DND-41 (cell line): ENCODE measurements at regions not wholly inside any gene's neighbourhood (a gene's known extent, or its start where the extent isn't known, plus 50 kb on each side); places are given as distances from the start of the nearest gene placed in this dataset.

ENCODE experiments used
- ATAC-seq: fragments of 200-7000 bp; cut with Tn5 transposase; 3 replicates; pipeline ENCODE4 v1.9.1; 2021; ENCODE audit warnings: low read depth; ENCODE audit not compliant: insufficient read depth
- DNase-seq: peaks from one replicate; pipeline ENCODE4 v3.0.0-alpha.2; 2020
- H2AFZ ChIP-seq: 2 replicates; pipeline ENCODE4 v1.6.0; 2012; ENCODE audit warnings: low read depth, low read length
- H3K27ac ChIP-seq: 2 replicates; pipeline ENCODE4 v1.5.1; 2012; ENCODE audit warnings: low read length, inconsistent platforms
- H3K27me3 ChIP-seq: fragments of 200-600 bp; sonication (generic); 2 replicates; pipeline ENCODE4 v1.6.0; 2012; ENCODE audit warnings: low read length, mild to moderate bottlenecking, inconsistent platforms; ENCODE audit not compliant: insufficient read depth, poor library complexity
- H3K36me3 ChIP-seq: 2 replicates; pipeline ENCODE4 v1.5.1; 2012; ENCODE audit warnings: low read length, inconsistent platforms; ENCODE audit not compliant: insufficient read depth
- H3K4me1 ChIP-seq: 2 replicates; pipeline ENCODE4 v1.5.1; 2012; ENCODE audit warnings: mild to moderate bottlenecking, low read length; ENCODE audit not compliant: insufficient read depth
- H3K4me2 ChIP-seq: 2 replicates; pipeline ENCODE4 v1.6.0; 2012; ENCODE audit warnings: mild to moderate bottlenecking, moderate library complexity, low read length, inconsistent platforms; ENCODE audit not compliant: insufficient read depth
- H3K4me3 ChIP-seq, 2 experiments: fragments of 200-600 bp in 1 of 2; shearing (Covaris generic) in 1 of 2; 2 replicates each; pipeline ENCODE4 v1.5.1; 2012 to 2016; ENCODE audit warnings: inconsistent platforms in 2 of 2, low read length in 2 of 2, mild to moderate bottlenecking in 2 of 2, low read depth in 1 of 2, moderate library complexity in 1 of 2
- H3K79me2 ChIP-seq: 2 replicates; pipeline ENCODE4 v1.6.0; 2012; ENCODE audit warnings: low read length, inconsistent platforms; ENCODE audit not compliant: insufficient read depth
- H3K9ac ChIP-seq: 2 replicates; pipeline ENCODE4 v1.6.0; 2012; ENCODE audit warnings: low read depth, mild to moderate bottlenecking, inconsistent platforms, low read length, moderate library complexity
- H3K9me3 ChIP-seq: 2 replicates; pipeline ENCODE4 v1.5.1; 2012; ENCODE audit warnings: low read length, moderate library complexity, mild to moderate bottlenecking, inconsistent platforms; ENCODE audit not compliant: insufficient read depth, severe bottlenecking
- H4K20me1 ChIP-seq: 2 replicates; pipeline ENCODE4 v1.6.0; 2012; ENCODE audit warnings: low read length; ENCODE audit not compliant: insufficient read depth
- EZH2 ChIP-seq: IDR thresholded peaks from 3 replicates; pipeline ENCODE4 v1.6.1; 2012; ENCODE audit warnings: borderline replicate concordance, low read depth, mild to moderate bottlenecking, moderate library complexity, low read length, inconsistent platforms; ENCODE audit not compliant: severe bottlenecking
- TF ChIP-seq, protein P1 (sequence below): IDR thresholded peaks from 2 replicates; pipeline ENCODE4 v1.5.1; 2012; ENCODE audit warnings: borderline replicate concordance, low read length, moderate library complexity, mild to moderate bottlenecking; ENCODE audit not compliant: poor library complexity, severe bottlenecking; ENCODE audit errors: extremely low read depth

DNA sequence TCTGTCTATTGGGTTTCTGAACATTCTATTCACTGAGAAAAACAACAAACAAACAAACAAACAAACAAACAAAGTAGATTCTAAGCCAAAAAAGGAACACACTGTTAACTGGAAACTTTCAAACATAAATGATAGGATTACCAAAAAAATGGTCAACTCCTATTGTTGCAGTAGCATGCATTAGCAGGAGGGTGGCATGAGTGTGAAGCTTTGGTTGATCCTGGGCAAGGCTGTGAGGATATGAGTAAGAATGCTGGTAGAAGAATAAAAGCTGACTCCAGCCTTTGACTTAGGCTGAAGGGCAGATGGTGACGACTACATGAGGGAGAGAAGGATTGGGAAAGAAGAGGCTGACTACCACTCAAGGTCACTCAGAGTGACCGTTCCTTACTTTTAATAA lies 810.3 kb downstream of the VGLL3 start:
- Histone ChIP-seq H3K27ac (no peak overlapping the region), H3K4me2 (no peak overlapping the region), H4K20me1 (no peaks in the 10 kb centered on the region), H3K4me1 (no peaks in the 10 kb centered on the region), H3K36me3 (no peaks in the 10 kb centered on the region), H3K4me3 (no peak overlapping the region), H3K27me3 (no peaks in the 10 kb centered on the region), H2AFZ (no peak overlapping the region), H3K9ac (no peak overlapping the region), H3K79me2 (no peaks in the 10 kb centered on the region), H3K9me3 (no peaks in the 10 kb centered on the region)
- DNase-seq, result no peak
- TF ChIP-seq, protein P1, sequence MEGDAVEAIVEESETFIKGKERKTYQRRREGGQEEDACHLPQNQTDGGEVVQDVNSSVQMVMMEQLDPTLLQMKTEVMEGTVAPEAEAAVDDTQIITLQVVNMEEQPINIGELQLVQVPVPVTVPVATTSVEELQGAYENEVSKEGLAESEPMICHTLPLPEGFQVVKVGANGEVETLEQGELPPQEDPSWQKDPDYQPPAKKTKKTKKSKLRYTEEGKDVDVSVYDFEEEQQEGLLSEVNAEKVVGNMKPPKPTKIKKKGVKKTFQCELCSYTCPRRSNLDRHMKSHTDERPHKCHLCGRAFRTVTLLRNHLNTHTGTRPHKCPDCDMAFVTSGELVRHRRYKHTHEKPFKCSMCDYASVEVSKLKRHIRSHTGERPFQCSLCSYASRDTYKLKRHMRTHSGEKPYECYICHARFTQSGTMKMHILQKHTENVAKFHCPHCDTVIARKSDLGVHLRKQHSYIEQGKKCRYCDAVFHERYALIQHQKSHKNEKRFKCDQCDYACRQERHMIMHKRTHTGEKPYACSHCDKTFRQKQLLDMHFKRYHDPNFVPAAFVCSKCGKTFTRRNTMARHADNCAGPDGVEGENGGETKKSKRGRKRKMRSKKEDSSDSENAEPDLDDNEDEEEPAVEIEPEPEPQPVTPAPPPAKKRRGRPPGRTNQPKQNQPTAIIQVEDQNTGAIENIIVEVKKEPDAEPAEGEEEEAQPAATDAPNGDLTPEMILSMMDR, result no peak
- no peak for TF ChIP-seq EZH2
- ATAC-seq, result no peak

DNA sequence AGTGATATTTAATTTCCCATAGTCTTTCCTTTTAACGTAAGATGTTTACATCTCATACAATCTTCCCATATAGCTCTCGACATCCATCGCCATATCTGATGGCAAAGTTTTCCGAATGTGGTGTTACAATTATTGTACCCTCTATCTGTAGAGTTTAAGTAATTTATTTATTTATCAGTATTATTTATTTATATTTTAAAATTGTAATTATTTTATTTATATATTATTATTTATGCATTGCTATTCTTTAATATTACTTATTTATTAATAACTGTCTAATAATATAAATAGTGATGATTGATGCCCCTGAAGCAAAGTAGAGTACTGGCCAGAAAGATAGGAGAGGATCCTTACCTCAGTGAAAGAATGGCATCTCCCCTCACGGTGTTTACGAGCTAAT lies 812.9 kb downstream of the VGLL3 start:
- no peaks in the 10 kb centered on the region for H3K79me2 ChIP-seq
- ATAC-seq, result no peak

DNA sequence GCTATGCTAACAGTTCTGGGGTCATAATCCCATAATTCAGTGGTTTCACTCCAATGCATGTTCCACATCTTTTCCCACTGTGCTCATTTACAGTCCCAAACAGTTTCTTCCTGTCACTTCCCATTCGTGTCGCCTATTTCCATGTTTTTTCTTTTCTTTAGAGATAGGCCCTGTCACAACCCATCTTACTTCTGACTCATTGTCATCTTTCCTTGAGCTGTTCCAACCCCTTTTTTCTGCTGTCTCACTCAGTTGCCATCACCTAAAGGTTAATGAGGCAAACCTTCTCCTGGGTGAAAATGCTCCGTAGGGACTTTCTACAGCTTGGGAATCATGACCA lies 814.5 kb downstream of the VGLL3 start:
- no peak for ATAC-seq
- Histone ChIP-seq H3K4me2 (no peak overlapping the region), H3K36me3 (no peaks in the 10 kb centered on the region), H3K4me3 (no peak overlapping the region), H4K20me1 (no peaks in the 10 kb centered on the region), H2AFZ (no peak overlapping the region), H3K79me2 (no peaks in the 10 kb centered on the region), H3K9ac (no peak overlapping the region), H3K9me3 (no peaks in the 10 kb centered on the region), H3K27ac (no peak overlapping the region), H3K4me1 (no peaks in the 10 kb centered on the region), H3K27me3 (no peaks in the 10 kb centered on the region)
- DNase-seq, result no peak
- TF ChIP-seq, protein P1, result no peak
- no peak for TF ChIP-seq EZH2

More for the DNA sequence above, 812.9 kb downstream of the VGLL3 start:
- Histone ChIP-seq H3K36me3 (no peaks in the 10 kb centered on the region), H3K4me1 (no peaks in the 10 kb centered on the region), H3K9ac (no peak overlapping the region), H3K4me3 (no peak overlapping the region), H3K9me3 (no peaks in the 10 kb centered on the region), H3K27me3 (no peaks in the 10 kb centered on the region), H2AFZ (no peak overlapping the region), H4K20me1 (no peaks in the 10 kb centered on the region), H3K4me2 (no peak overlapping the region), H3K27ac (no peak overlapping the region)
- no peak for DNase-seq
- TF ChIP-seq, protein P1, result no peak
- TF ChIP-seq EZH2, result no peak
